ENCODE measurements at regions not wholly inside any gene's neighbourhood (a gene's known extent, or its start where the extent isn't known, plus 50 kb on each side); places are given as distances from the start of the nearest gene placed in this dataset.

- FAIRE-seq (no peak), DNase-seq (ENCODE audit: insufficient read length) (no peak)
- TF ChIP-seq TAF1 (IDR thresholded peaks at IDR 0.05; ENCODE audit: borderline replicate concordance, low read depth, low read length) = no peak
- no peak for TF ChIP-seq POLR2AphosphoS5 (IDR thresholded peaks at IDR 0.05; ENCODE audit: low read depth, low read length)
- TF ChIP-seq POLR2A (IDR thresholded peaks at IDR 0.05; ENCODE audit: low read depth, low read length) = no peak
Measured at GRCh38 chr18:78782951-78783563, 196.6 kb upstream of the SALL3 start.

- TF ChIP-seq POLR2A (IDR thresholded peaks at IDR 0.05; ENCODE audit: low read depth, low read length) = no peak
- TF ChIP-seq TAF1 (IDR thresholded peaks at IDR 0.05; ENCODE audit: borderline replicate concordance, low read depth, low read length) = no peak
- no peak for TF ChIP-seq POLR2AphosphoS5 (IDR thresholded peaks at IDR 0.05; ENCODE audit: low read depth, low read length)
- FAIRE-seq (no peak), DNase-seq (ENCODE audit: insufficient read length) (no peak)
Measured at GRCh38 chr18:78783564-78783960, 196.1 kb upstream of the SALL3 start.

DNA sequence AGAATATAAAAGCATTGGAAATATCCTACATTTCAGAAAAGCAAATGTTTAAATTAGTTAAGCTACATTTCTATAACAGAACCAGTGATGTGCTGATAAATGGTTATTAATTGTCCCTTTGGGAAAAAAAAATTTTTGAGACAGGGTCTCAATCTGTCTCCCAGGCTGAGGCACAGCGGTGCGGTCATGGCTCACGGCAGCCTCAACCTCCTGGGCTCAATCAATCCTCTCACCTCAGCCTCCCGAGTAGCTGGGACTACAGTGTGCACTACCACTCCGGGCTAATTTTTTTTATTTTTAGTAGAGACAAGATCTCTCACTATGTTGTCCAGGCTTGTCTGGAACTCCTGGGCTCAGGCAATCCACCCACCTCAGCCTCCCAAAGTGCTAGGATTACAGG is 194.8 kb upstream of the SALL3 start:
- FAIRE-seq (no peak), DNase-seq (ENCODE audit: insufficient read length) (no peak)
- TF ChIP-seq TAF1 (IDR thresholded peaks at IDR 0.05; ENCODE audit: borderline replicate concordance, low read depth, low read length) (no peak), POLR2AphosphoS5 (IDR thresholded peaks at IDR 0.05; ENCODE audit: low read depth, low read length) (no peak), POLR2A (IDR thresholded peaks at IDR 0.05; ENCODE audit: low read depth, low read length) (no peak)

- FAIRE-seq (no peak), DNase-seq (ENCODE audit: insufficient read length) (no peak)
- TF ChIP-seq POLR2A (IDR thresholded peaks at IDR 0.05; ENCODE audit: low read depth, low read length) = no peak
- TF ChIP-seq POLR2AphosphoS5 (IDR thresholded peaks at IDR 0.05; ENCODE audit: low read depth, low read length) = no peak
- TF ChIP-seq TAF1 (IDR thresholded peaks at IDR 0.05; ENCODE audit: borderline replicate concordance, low read depth, low read length) = no peak
Measured at GRCh38 chr18:78785706-78786105, 193.9 kb upstream of the SALL3 start.

GRCh38 chr18:78786776-78787175 is 192.8 kb upstream of the SALL3 start:
- DNase-seq (ENCODE audit: insufficient read length) = no peak
- no peak for FAIRE-seq
- no peak for TF ChIP-seq POLR2AphosphoS5 (IDR thresholded peaks at IDR 0.05; ENCODE audit: low read depth, low read length)
- TF ChIP-seq POLR2A (IDR thresholded peaks at IDR 0.05; ENCODE audit: low read depth, low read length) = no peak
- TF ChIP-seq TAF1 (IDR thresholded peaks at IDR 0.05; ENCODE audit: borderline replicate concordance, low read depth, low read length) = no peak

DNA sequence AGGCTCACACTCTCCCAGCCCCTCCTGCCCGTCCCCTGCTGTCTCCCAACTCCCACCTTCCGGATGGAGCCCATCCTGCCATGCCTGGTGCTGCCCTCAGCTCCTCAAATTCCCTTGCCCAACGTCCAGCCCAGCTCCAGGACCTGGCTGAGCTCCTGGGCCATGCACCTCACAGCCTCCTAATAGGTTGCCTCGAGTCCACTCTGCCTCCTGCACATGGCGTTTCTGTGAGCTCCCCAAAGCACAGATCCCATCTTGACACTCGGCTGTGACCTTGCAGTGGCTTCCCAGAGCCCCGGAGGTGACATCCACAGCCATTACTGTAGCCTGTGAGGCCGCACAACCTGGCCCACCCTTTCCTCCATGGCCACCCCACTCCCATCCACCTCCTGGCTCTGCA is 191.9 kb upstream of the SALL3 start:
- TF ChIP-seq TAF1 (IDR thresholded peaks at IDR 0.05; ENCODE audit: borderline replicate concordance, low read depth, low read length) (no peak), POLR2A (IDR thresholded peaks at IDR 0.05; ENCODE audit: low read depth, low read length) (no peak), POLR2AphosphoS5 (IDR thresholded peaks at IDR 0.05; ENCODE audit: low read depth, low read length) (no peak)
- DNase-seq (ENCODE audit: insufficient read length) (no peak), FAIRE-seq (no peak)

DNA sequence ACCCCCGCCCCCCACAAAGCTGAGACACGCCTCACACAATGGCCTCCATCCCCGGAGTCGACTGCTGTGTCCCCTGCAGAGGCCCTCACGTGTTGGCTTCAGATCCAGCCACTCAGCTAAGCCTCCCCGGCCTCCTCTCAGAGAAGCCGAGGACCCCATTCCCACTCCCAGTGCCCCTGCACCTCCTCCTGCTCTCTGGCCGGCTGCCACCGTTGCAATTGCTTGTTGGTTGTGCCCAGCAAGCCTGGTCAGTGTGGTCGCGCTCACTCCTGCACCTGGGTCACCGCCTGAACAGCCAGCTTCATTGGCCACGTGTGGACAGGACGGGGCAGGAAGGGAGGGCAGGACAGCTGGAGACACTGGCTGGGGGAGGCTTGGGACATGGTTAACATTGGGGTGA is 191.5 kb upstream of the SALL3 start:
- TF ChIP-seq POLR2AphosphoS5 (IDR thresholded peaks at IDR 0.05; ENCODE audit: low read depth, low read length) = no peak
- no peak for TF ChIP-seq TAF1 (IDR thresholded peaks at IDR 0.05; ENCODE audit: borderline replicate concordance, low read depth, low read length)
- no peak for FAIRE-seq
- no peak for DNase-seq (ENCODE audit: insufficient read length)

DNA sequence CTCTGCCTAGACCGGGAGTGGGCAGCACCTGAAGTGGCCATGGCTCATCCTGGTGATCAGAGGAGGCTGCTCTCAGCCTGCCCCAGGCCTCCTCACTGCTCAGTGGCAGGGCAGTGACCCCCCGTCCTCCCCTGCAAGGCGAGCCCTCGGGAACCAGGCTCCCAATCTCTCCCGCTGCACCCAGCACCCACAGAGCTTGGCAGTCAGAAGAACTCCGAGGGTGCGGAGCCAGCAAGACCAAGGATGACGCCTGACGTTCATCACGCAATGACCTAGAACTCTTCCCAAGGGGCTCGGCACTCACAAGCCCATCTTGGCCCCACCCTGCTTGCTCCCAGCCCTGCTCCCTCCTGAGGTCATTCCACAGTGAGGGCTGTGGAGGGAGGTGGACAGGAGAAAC is 189.8 kb upstream of the SALL3 start:
- FAIRE-seq (no peak), DNase-seq (ENCODE audit: insufficient read length) (no peak)
- TF ChIP-seq TAF1 (IDR thresholded peaks at IDR 0.05; ENCODE audit: borderline replicate concordance, low read depth, low read length) (no peak), POLR2AphosphoS5 (IDR thresholded peaks at IDR 0.05; ENCODE audit: low read depth, low read length) (no peak), POLR2A (IDR thresholded peaks at IDR 0.05; ENCODE audit: low read depth, low read length) (no peak)

- FAIRE-seq = no peak
- DNase-seq (ENCODE audit: insufficient read length) = no peak
- TF ChIP-seq TAF1 (IDR thresholded peaks at IDR 0.05; ENCODE audit: borderline replicate concordance, low read depth, low read length) = no peak
- no peak for TF ChIP-seq POLR2A (IDR thresholded peaks at IDR 0.05; ENCODE audit: low read depth, low read length)
- no peak for TF ChIP-seq POLR2AphosphoS5 (IDR thresholded peaks at IDR 0.05; ENCODE audit: low read depth, low read length)
Measured at GRCh38 chr18:78790511-78790910, 189.1 kb upstream of the SALL3 start.

- no peak for TF ChIP-seq POLR2AphosphoS5 (IDR thresholded peaks at IDR 0.05; ENCODE audit: low read depth, low read length)
- TF ChIP-seq TAF1 (IDR thresholded peaks at IDR 0.05; ENCODE audit: borderline replicate concordance, low read depth, low read length) = no peak
- TF ChIP-seq POLR2A (IDR thresholded peaks at IDR 0.05; ENCODE audit: low read depth, low read length) = no peak
- no peak for DNase-seq (ENCODE audit: insufficient read length)
- no peak for FAIRE-seq
Measured at GRCh38 chr18:78790960-78791359, 188.7 kb upstream of the SALL3 start.

DNA sequence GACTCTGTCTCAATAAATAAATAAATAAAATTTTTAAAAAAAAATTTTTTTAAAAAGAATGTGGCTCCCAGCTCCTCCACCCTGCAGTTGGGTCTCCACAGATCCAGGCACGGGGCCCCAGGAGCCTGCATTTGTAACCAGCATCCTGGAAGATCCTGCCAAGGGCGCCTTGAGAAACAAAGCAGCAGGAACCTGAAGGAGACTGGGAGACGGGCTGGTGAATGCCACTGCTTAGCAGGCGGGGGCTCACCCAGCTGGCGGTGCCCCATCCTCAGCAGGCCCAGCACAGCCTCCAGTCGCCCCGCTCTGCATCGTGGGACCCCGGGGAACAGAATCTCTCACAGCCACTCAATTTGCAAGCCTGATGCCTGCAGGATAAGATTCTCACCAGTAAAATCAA is 187.5 kb upstream of the SALL3 start:
- TF ChIP-seq POLR2A (IDR thresholded peaks at IDR 0.05; ENCODE audit: low read depth, low read length) (no peak), POLR2AphosphoS5 (IDR thresholded peaks at IDR 0.05; ENCODE audit: low read depth, low read length) (no peak), TAF1 (IDR thresholded peaks at IDR 0.05; ENCODE audit: borderline replicate concordance, low read depth, low read length) (no peak)
- FAIRE-seq (no peak), DNase-seq (ENCODE audit: insufficient read length) (no peak)

- DNase-seq (ENCODE audit: insufficient read length) = no peak
- FAIRE-seq = no peak
- TF ChIP-seq POLR2AphosphoS5 (IDR thresholded peaks at IDR 0.05; ENCODE audit: low read depth, low read length) (no peak), POLR2A (IDR thresholded peaks at IDR 0.05; ENCODE audit: low read depth, low read length) (no peak), TAF1 (IDR thresholded peaks at IDR 0.05; ENCODE audit: borderline replicate concordance, low read depth, low read length) (no peak)
Measured at GRCh38 chr18:78792736-78793135, 186.9 kb upstream of the SALL3 start.

Data from GM12892 (cell line).